Loucy (cell line): ENCODE measurements at regions not wholly inside any gene's neighbourhood (a gene's known extent, or its start where the extent isn't known, plus 50 kb on each side); places are given as distances from the start of the nearest gene placed in this dataset.
A peak's percentile ranks its signal among the peaks of the same experiment; 100 is the strongest.

Source experiments
- H2AFZ ChIP-seq: fragments of 200-600 bp; sonication (generic); 2 replicates; pipeline ENCODE4 v1.6.0; 2016; ENCODE audit warnings: antibody characterized with exemption, mild to moderate bottlenecking, low read length, moderate library complexity
- H3F3A ChIP-seq: fragments of 200-600 bp; 2 replicates; pipeline ENCODE4 v1.6.0; 2016; ENCODE audit warnings: antibody characterized with exemption, low read depth, mild to moderate bottlenecking
- H3K27me3 ChIP-seq: fragments of 200-600 bp; sonication (generic); 2 replicates; pipeline ENCODE4 v1.6.1; 2014; ENCODE audit warnings: low read length, mild to moderate bottlenecking; ENCODE audit not compliant: insufficient read depth, poor library complexity, severe bottlenecking
- H3K36me3 ChIP-seq: fragments of 200-600 bp; sonication (generic); 2 replicates; pipeline ENCODE4 v1.6.1; 2016; ENCODE audit warnings: low read length; ENCODE audit not compliant: insufficient read depth
- H3K4me1 ChIP-seq: fragments of 200-600 bp; sonication (generic); 2 replicates; pipeline ENCODE4 v1.5.1; 2014; ENCODE audit warnings: low read length, mild to moderate bottlenecking; ENCODE audit not compliant: insufficient read depth, poor library complexity, severe bottlenecking
- H3K4me2 ChIP-seq: fragments of 200-600 bp; sonication (generic); 2 replicates; pipeline ENCODE4 v1.6.0; 2014; ENCODE audit warnings: antibody characterized with exemption, low read length, low read depth, mild to moderate bottlenecking; ENCODE audit not compliant: poor library complexity, severe bottlenecking
- H3K4me3 ChIP-seq: fragments of 200-600 bp; sonication (generic); 2 replicates; pipeline ENCODE4 v1.5.1; 2014; ENCODE audit warnings: low read length, mild to moderate bottlenecking, mixed read lengths; ENCODE audit not compliant: poor library complexity, severe bottlenecking
- H3K79me2 ChIP-seq: fragments of 200-600 bp; sonication (generic); 2 replicates; pipeline ENCODE4 v1.6.1; 2014; ENCODE audit warnings: low read length; ENCODE audit not compliant: insufficient read depth
- H3K9ac ChIP-seq: fragments of 200-600 bp; sonication (generic); 2 replicates; pipeline ENCODE4 v1.6.0; 2014; ENCODE audit warnings: mild to moderate bottlenecking, low read depth, low read length, moderate library complexity; ENCODE audit not compliant: poor library complexity, severe bottlenecking
- H3K9me2 ChIP-seq: fragments of 200-600 bp; sonication (generic); replicated peaks from 2 replicates; pipeline ENCODE4 v1.6.1; 2016; ENCODE audit warnings: low read depth, low read length, mixed read lengths
- H3K9me3 ChIP-seq: fragments of 200-600 bp; sonication (generic); 2 replicates; pipeline ENCODE4 v1.6.1; 2014; ENCODE audit warnings: mild to moderate bottlenecking, antibody characterized with exemption, low read length, low read depth; ENCODE audit not compliant: insufficient read depth
- H4K20me1 ChIP-seq: fragments of 200-600 bp; sonication (generic); 2 replicates; pipeline ENCODE4 v1.6.0; 2014; ENCODE audit warnings: antibody characterized with exemption, low read length, mild to moderate bottlenecking; ENCODE audit not compliant: insufficient read depth, poor library complexity, severe bottlenecking
- CTCF ChIP-seq: fragments of 200-600 bp; sonication (generic); conservative IDR thresholded peaks from 2 replicates; pipeline ENCODE4 v1.5.1; 2014; ENCODE audit warnings: mild to moderate bottlenecking, antibody characterized with exemption, low read length
- EZH2phosphoT487 ChIP-seq: fragments of 200-600 bp; IDR thresholded peaks from 2 replicates; pipeline ENCODE4 v1.6.1; 2018; ENCODE audit warnings: antibody characterized with exemption, mild to moderate bottlenecking, moderate library complexity, borderline replicate concordance

- Histone ChIP-seq H3K79me2 (no peaks in the 10 kb centered on the region), H4K20me1 (no peaks in the 10 kb centered on the region), H3K27me3 (no peaks in the 10 kb centered on the region), H3F3A (no peaks in the 10 kb centered on the region), H3K9me3 (no peaks in the 10 kb centered on the region), H3K4me1 (no peaks in the 10 kb centered on the region), H3K4me2 (peak overlapping the region; percentile 22), H2AFZ (peak overlapping the region; percentile 40), H3K9me2 (no peaks in the 10 kb centered on the region), H3K9ac (no peak overlapping the region), H3K36me3 (no peaks in the 10 kb centered on the region), H3K4me3 (no peak overlapping the region)
- TF ChIP-seq EZH2phosphoT487, result no peak
- peak; percentile 91 for TF ChIP-seq CTCF
Measured at GRCh38 chr2:64873472-64873924, 115.7 kb upstream of the SLC1A4 start.

GRCh38 chr2:64874593-64874992 is 114.6 kb upstream of the SLC1A4 start:
- Histone ChIP-seq H3K36me3 (no peaks in the 10 kb centered on the region), H3K79me2 (no peaks in the 10 kb centered on the region), H3K4me1 (no peaks in the 10 kb centered on the region), H3K27me3 (no peaks in the 10 kb centered on the region), H3K4me2 (no peak overlapping the region), H3K9me3 (no peaks in the 10 kb centered on the region), H3K9ac (no peak overlapping the region), H3F3A (no peaks in the 10 kb centered on the region), H4K20me1 (no peaks in the 10 kb centered on the region), H3K9me2 (no peaks in the 10 kb centered on the region), H3K4me3 (no peak overlapping the region), H2AFZ (no peak overlapping the region)
- TF ChIP-seq CTCF, result no peak

- Histone ChIP-seq H2AFZ (no peak overlapping the region), H3K9me3 (no peaks in the 10 kb centered on the region), H3K9ac (no peak overlapping the region), H3K79me2 (no peaks in the 10 kb centered on the region), H3K36me3 (no peaks in the 10 kb centered on the region), H3K9me2 (no peaks in the 10 kb centered on the region), H3F3A (no peaks in the 10 kb centered on the region), H3K27me3 (no peaks in the 10 kb centered on the region), H3K4me1 (no peaks in the 10 kb centered on the region), H3K4me3 (no peak overlapping the region), H4K20me1 (no peaks in the 10 kb centered on the region), H3K4me2 (no peak overlapping the region)
- no peak for TF ChIP-seq EZH2phosphoT487
- no peak for TF ChIP-seq CTCF
Measured at GRCh38 chr2:64875368-64875767, 113.8 kb upstream of the SLC1A4 start.
